ENCODE measurements at regions not wholly inside any gene's neighbourhood (a gene's known extent, or its start where the extent isn't known, plus 50 kb on each side); places are given as distances from the start of the nearest gene placed in this dataset.

GRCh38 chrX:5242091-5242790 lies 986.4 kb downstream of the NLGN4X start:
- TF ChIP-seq RARB (CRISPR knock-in tag; IDR thresholded peaks at IDR 0.05) = no peak
- no peak for TF ChIP-seq OSR1 (CRISPR knock-in tag; IDR thresholded peaks at IDR 0.05)
- TF ChIP-seq TOX (CRISPR knock-in tag; IDR thresholded peaks at IDR 0.05; ENCODE audit: borderline replicate concordance) = no peak
- no peak for TF ChIP-seq ZC3H10 (CRISPR knock-in tag; IDR thresholded peaks at IDR 0.05)
- TF ChIP-seq, protein P1, sequence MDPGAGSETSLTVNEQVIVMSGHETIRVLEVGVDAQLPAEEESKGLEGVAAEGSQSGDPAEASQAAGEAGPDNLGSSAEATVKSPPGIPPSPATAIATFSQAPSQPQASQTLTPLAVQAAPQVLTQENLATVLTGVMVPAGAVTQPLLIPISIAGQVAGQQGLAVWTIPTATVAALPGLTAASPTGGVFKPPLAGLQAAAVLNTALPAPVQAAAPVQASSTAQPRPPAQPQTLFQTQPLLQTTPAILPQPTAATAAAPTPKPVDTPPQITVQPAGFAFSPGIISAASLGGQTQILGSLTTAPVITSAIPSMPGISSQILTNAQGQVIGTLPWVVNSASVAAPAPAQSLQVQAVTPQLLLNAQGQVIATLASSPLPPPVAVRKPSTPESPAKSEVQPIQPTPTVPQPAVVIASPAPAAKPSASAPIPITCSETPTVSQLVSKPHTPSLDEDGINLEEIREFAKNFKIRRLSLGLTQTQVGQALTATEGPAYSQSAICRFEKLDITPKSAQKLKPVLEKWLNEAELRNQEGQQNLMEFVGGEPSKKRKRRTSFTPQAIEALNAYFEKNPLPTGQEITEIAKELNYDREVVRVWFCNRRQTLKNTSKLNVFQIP (CRISPR knock-in tag; IDR thresholded peaks at IDR 0.05; ENCODE audit: borderline replicate concordance, low read depth) = no peak
- no peak for TF ChIP-seq PPARA (CRISPR knock-in tag; IDR thresholded peaks at IDR 0.05; ENCODE audit: borderline replicate concordance)
- TF ChIP-seq ZNF565 (CRISPR knock-in tag; conservative IDR thresholded peaks at IDR 0.05; ENCODE audit: low read depth) = no peak
- TF ChIP-seq, protein P2, sequence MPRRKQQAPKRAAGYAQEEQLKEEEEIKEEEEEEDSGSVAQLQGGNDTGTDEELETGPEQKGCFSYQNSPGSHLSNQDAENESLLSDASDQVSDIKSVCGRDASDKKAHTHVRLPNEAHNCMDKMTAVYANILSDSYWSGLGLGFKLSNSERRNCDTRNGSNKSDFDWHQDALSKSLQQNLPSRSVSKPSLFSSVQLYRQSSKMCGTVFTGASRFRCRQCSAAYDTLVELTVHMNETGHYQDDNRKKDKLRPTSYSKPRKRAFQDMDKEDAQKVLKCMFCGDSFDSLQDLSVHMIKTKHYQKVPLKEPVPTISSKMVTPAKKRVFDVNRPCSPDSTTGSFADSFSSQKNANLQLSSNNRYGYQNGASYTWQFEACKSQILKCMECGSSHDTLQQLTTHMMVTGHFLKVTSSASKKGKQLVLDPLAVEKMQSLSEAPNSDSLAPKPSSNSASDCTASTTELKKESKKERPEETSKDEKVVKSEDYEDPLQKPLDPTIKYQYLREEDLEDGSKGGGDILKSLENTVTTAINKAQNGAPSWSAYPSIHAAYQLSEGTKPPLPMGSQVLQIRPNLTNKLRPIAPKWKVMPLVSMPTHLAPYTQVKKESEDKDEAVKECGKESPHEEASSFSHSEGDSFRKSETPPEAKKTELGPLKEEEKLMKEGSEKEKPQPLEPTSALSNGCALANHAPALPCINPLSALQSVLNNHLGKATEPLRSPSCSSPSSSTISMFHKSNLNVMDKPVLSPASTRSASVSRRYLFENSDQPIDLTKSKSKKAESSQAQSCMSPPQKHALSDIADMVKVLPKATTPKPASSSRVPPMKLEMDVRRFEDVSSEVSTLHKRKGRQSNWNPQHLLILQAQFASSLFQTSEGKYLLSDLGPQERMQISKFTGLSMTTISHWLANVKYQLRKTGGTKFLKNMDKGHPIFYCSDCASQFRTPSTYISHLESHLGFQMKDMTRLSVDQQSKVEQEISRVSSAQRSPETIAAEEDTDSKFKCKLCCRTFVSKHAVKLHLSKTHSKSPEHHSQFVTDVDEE (CRISPR knock-in tag; IDR thresholded peaks at IDR 0.05) = no peak
- no peak for TF ChIP-seq ISL1 (CRISPR knock-in tag; IDR thresholded peaks at IDR 0.05)
- ATAC-seq = no peak

- ATAC-seq = no peak
- no peak for TF ChIP-seq RARB (CRISPR knock-in tag; IDR thresholded peaks at IDR 0.05)
- TF ChIP-seq, protein P3, sequence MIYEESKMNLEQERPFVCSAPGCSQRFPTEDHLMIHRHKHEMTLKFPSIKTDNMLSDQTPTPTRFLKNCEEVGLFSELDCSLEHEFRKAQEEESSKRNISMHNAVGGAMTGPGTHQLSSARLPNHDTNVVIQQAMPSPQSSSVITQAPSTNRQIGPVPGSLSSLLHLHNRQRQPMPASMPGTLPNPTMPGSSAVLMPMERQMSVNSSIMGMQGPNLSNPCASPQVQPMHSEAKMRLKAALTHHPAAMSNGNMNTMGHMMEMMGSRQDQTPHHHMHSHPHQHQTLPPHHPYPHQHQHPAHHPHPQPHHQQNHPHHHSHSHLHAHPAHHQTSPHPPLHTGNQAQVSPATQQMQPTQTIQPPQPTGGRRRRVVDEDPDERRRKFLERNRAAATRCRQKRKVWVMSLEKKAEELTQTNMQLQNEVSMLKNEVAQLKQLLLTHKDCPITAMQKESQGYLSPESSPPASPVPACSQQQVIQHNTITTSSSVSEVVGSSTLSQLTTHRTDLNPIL (CRISPR knock-in tag; IDR thresholded peaks at IDR 0.05; ENCODE audit: low read depth) = no peak
- TF ChIP-seq GLIS3 (CRISPR knock-in tag; IDR thresholded peaks at IDR 0.05) = no peak
- TF ChIP-seq TCF4 (CRISPR knock-in tag; IDR thresholded peaks at IDR 0.05; ENCODE audit: borderline replicate concordance) = no peak
These were observed 991.9 kb downstream of the NLGN4X start for GRCh38 chrX:5236749-5237148.

- ATAC-seq = no peak
- TF ChIP-seq, protein P1 (CRISPR knock-in tag; IDR thresholded peaks at IDR 0.05; ENCODE audit: borderline replicate concordance, low read depth) = no peak
- TF ChIP-seq CSDC2 (CRISPR knock-in tag; IDR thresholded peaks at IDR 0.05) (no peak), PPARA (CRISPR knock-in tag; IDR thresholded peaks at IDR 0.05; ENCODE audit: borderline replicate concordance) (no peak), ZC3H10 (CRISPR knock-in tag; IDR thresholded peaks at IDR 0.05) (no peak), TCF4 (CRISPR knock-in tag; IDR thresholded peaks at IDR 0.05; ENCODE audit: borderline replicate concordance) (no peak), ISL1 (CRISPR knock-in tag; IDR thresholded peaks at IDR 0.05) (no peak)
These were observed 992.6 kb downstream of the NLGN4X start for GRCh38 chrX:5236096-5236495.

GRCh38 chrX:5233830-5234229 lies 994.8 kb downstream of the NLGN4X start:
- TF ChIP-seq, protein P4, sequence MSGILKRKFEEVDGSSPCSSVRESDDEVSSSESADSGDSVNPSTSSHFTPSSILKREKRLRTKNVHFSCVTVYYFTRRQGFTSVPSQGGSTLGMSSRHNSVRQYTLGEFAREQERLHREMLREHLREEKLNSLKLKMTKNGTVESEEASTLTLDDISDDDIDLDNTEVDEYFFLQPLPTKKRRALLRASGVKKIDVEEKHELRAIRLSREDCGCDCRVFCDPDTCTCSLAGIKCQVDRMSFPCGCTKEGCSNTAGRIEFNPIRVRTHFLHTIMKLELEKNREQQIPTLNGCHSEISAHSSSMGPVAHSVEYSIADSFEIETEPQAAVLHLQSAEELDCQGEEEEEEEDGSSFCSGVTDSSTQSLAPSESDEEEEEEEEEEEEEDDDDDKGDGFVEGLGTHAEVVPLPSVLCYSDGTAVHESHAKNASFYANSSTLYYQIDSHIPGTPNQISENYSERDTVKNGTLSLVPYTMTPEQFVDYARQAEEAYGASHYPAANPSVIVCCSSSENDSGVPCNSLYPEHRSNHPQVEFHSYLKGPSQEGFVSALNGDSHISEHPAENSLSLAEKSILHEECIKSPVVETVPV (CRISPR knock-in tag; IDR thresholded peaks at IDR 0.05) = no peak
- TF ChIP-seq SNAI2 (CRISPR knock-in tag; IDR thresholded peaks at IDR 0.05) (no peak), ESRRG (CRISPR knock-in tag; IDR thresholded peaks at IDR 0.05) (no peak), RARB (CRISPR knock-in tag; IDR thresholded peaks at IDR 0.05) (no peak), PATZ1 (CRISPR knock-in tag; IDR thresholded peaks at IDR 0.05; ENCODE audit: borderline replicate concordance) (no peak), OSR1 (CRISPR knock-in tag; IDR thresholded peaks at IDR 0.05) (no peak), ARNTL (CRISPR knock-in tag; IDR thresholded peaks at IDR 0.05; ENCODE audit: borderline replicate concordance, low read depth) (no peak), BACH2 (CRISPR knock-in tag; IDR thresholded peaks at IDR 0.05; ENCODE audit: borderline replicate concordance) (no peak)
- ATAC-seq = no peak
